Fibroblast of villous mesenchyme (primary cell): ENCODE measurements at regions not wholly inside any gene's neighbourhood (a gene's known extent, or its start where the extent isn't known, plus 50 kb on each side); places are given as distances from the start of the nearest gene placed in this dataset.

Experiments
- DNase-seq: peaks from one replicate; pipeline ENCODE4 v3.0.0-alpha.2; 2010; ENCODE audit warnings: low read depth
- H3K4me3 ChIP-seq: 2 replicates; pipeline ENCODE4 v1.5.1; 2011; ENCODE audit warnings: low read depth, mild to moderate bottlenecking, low read length
- TF ChIP-seq, protein P1 (sequence below): IDR thresholded peaks from 2 replicates; pipeline ENCODE4 v1.5.1; 2012; ENCODE audit warnings: low read depth, mild to moderate bottlenecking, low read length; ENCODE audit not compliant: insufficient read depth

GRCh38 chr4:4685810-4686795 lies 144.3 kb upstream of the STX18 start:
- TF ChIP-seq, protein P1, sequence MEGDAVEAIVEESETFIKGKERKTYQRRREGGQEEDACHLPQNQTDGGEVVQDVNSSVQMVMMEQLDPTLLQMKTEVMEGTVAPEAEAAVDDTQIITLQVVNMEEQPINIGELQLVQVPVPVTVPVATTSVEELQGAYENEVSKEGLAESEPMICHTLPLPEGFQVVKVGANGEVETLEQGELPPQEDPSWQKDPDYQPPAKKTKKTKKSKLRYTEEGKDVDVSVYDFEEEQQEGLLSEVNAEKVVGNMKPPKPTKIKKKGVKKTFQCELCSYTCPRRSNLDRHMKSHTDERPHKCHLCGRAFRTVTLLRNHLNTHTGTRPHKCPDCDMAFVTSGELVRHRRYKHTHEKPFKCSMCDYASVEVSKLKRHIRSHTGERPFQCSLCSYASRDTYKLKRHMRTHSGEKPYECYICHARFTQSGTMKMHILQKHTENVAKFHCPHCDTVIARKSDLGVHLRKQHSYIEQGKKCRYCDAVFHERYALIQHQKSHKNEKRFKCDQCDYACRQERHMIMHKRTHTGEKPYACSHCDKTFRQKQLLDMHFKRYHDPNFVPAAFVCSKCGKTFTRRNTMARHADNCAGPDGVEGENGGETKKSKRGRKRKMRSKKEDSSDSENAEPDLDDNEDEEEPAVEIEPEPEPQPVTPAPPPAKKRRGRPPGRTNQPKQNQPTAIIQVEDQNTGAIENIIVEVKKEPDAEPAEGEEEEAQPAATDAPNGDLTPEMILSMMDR: no peak
- peak; percentile 21 for DNase-seq
- no peak overlapping the region for H3K4me3 ChIP-seq

DNA sequence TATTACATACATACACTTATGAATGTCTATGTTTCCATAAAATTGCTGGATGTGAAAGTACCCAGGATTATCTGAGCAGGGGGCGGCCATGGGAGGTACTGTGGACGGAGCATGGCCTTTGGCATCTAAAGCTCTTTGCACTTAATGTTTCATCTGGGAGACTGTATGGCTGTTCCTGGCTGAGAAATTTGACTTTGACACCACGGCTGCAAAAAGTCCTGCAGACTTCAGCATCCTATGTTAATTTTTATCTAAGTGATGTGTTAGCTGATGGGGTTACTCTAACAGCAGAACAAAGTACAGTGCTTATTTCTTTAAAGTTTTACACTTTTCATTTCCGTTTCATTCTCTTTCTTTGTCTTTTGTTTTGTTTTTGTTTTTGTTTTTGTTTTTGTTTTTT lies 139.8 kb upstream of the STX18 start:
- TF ChIP-seq, protein P1: no peak
- H3K4me3 ChIP-seq: no peak overlapping the region

DNA sequence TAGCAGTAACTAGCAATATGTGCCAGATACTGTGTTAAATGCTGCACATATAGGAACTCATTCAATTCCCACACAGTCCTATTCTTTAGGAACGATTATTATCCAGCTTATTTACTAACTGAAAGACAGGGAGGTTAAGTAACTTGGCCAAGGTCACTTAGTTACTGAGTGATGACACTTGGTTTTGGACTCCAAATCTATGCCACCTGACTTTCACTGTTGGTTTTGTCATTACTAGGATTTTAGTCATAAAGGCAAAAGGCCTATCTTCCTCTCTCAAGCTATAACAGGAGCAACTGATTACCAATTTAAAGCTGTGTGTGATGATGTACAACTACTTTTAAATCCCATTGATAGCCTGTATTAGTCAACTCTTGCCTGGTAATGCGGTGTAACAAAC lies 138.9 kb upstream of the STX18 start:
- TF ChIP-seq, protein P1: no peak
- no peak overlapping the region for H3K4me3 ChIP-seq
- no peak for DNase-seq

More for the DNA sequence above, 139.8 kb upstream of the STX18 start:
- DNase-seq: no peak

DNA sequence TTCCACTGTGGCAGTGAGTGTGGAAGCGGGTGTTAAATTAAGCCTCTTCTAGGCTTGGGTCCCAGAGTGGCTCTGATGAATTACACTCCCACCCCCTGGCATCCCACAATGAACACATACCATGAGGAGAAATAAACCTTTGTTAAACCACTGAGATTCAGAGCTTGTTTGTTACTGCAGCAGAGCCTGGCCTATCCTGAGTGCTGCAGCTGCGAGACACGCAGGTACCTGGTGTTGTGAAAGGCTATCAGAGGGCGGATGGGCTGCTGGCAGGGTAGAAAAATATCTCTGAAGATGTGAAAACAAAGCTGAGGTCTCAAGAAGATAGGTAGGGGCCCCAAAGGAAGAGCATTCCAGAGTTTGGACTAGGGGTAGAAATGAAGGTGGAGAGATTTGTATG lies 138.4 kb upstream of the STX18 start:
- DNase-seq: no peak
- H3K4me3 ChIP-seq: no peak overlapping the region

GRCh38 chr4:4677556-4678522 lies 136.0 kb upstream of the STX18 start:
- H3K4me3 ChIP-seq: no peak overlapping the region
- TF ChIP-seq, protein P1: peak; percentile 85
- peak; percentile 81 for DNase-seq

More for the DNA sequence above, 138.4 kb upstream of the STX18 start:
- TF ChIP-seq, protein P1: no peak

- TF ChIP-seq, protein P1: no peak
- no peak for DNase-seq
- no peak overlapping the region for H3K4me3 ChIP-seq
Observed at GRCh38 chr4:4675641-4676040, 133.8 kb upstream of the STX18 start.
